HL-60/S4 (cell line): ENCODE measurements at regions not wholly inside any gene's neighbourhood (a gene's known extent, or its start where the extent isn't known, plus 50 kb on each side); places are given as distances from the start of the nearest gene placed in this dataset.

Experiments used
- in situ Hi-C: fragments of 300-500 bp; cut with MboI; formaldehyde crosslinking; loops from 2 replicates; pipeline ENCODE4 v1.14.3; 2022; ENCODE audit warnings: low sequenced_read_pairs

DNA sequence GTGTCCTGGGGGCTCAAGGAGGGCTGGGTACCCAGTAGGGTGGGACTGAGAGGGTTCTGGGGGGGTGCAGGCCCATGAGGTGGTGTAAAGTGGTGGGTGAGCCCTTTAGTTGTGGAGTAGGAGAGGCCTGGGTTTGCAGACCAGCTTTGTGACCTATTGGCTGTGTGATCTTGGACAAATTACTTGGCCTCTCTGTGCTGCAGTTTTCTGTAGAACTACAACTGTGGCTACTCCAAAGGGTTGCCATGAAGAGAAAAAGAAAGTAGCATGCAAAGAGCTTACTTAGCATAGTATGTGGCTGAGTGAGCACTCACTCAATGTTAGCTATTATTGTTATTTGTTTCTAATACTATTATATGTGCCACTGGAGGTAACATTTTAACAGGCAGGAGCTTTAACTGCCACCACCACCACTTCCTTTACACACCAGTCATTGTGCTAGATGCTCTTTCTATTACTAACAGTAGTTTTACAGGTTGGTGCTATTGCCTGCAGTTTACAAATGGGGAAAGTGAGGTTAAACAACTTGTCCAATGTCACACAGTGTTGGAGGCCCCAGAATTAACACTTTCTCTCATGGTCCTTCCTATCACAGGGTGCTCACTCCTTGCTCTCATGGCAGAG, 286.8 kb downstream of the DHX35 start:
- in situ Hi-C loops, result no loop called here

DNA sequence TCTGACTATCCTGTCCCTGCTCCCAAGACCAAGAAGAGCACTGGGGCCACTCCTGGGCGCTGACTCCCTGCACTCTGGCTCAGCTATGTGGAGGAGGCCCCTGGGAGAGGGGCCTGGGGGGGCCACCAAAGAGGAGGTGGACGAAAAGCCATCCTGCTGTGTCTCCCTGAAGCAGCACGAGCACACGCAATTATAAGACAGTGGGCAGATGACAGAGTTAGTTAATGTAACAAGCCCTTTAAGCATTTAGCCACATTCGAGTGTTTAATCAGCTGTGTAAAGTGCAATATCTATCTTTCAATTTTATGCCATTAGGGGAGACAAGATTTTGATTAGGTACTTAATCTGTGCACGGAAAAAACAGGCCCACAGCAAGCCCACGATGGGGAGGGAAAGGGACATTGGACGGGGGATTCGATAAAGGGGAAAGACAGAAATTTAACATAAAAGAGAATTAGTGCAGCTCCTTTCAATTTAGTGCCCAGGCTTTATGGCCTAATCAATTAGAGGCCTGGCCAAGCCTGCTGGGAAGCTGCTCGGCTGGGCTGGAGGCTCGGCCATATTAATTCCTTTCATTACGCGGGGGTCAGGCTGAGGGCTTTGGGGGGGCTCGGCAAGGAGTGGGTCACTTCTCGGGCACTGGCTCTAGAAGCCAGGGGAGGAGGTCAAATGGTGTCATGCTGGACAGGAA, 286.2 kb downstream of the DHX35 start:
- in situ Hi-C loops, result no loop called here

DNA sequence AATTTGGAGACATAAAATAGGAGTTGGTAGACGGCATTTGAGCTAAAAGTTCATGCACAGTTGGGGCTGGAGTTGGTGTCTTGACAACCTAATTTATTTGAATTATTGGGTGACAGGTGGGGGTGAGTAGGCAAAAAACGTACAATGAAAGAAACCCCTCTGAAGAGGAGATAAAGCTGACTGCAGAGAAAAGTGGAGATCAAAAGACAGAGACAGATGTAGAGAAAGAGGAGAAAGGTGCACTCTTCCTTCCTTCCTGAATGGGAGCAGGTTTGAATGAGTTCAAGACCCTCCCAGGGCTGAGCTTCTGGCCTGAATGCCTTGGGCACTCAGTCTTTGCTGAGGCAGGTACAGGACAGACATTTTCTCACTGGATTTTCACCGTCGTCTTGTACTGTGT, 284.3 kb downstream of the DHX35 start:
- in situ Hi-C loops, result no loop called here

DNA sequence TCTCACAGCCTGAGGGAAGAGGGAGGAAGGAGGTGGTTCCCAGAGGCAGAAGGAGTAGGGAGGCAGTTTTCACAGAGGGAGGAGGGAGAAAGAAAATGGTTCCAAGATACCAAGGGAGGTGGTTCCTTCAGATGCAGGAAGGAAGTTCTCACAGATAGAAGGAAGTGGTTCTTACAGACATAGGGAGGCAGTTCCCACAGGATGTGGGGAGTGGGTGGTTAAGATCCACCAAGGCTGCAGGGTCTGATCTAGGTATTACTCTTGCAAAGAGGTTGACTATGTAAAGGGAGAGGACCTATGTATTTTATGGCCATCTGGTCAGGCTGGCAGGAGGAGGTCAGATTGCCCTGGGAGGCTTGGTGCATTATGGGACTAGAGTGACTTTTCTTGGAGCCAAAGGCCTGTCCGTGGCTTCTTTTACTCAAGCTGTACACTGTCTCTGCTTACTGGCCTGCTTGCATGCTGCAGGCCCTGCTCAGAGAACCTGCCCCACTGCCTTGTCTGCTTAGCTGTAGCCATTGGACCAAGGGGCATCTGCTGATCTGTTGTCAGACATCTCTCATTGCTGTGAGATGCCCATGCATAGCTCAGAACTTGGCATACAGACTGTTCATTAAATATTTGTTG, 283.7 kb downstream of the DHX35 start:
- in situ Hi-C loops, result no loop called here

DNA sequence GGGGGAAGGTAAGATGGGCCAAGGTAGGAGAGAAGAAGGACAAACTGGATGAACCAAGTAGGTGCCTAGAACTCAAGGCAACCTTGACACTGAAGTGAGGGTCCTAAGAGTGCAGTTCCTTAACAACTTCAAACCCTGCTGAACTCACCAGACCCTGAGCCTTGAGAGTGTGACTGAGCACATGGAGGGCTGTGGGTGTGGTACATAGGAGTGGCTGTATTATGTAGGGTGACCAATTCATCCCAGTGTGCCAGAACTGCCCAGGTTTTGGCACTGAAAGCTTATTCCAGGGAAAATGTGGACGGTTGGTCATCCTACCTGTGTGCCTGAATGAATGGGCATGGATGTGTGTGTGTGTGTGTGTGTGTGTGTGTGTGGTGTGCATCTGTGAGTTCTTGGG, 281.8 kb downstream of the DHX35 start:
- in situ Hi-C loops, result no loop called here

DNA sequence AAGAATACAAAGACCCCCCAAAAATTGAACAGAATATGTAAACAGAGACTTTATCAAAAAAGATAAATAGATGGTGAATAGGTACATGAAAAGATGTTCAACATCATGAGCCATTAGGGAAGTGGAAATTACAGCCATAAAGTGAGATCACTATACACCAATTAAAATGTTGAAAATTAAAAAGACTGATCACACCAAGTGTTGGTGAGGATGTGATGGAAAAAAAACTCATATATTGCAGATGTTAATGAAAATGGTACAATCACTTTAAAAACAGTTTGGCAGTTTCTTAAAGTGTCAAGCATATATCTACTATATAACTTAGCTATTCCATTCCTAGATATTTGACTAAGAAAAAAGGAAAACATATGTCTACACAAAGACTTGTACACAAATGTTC, 280.5 kb downstream of the DHX35 start:
- in situ Hi-C loops, result no loop called here

DNA sequence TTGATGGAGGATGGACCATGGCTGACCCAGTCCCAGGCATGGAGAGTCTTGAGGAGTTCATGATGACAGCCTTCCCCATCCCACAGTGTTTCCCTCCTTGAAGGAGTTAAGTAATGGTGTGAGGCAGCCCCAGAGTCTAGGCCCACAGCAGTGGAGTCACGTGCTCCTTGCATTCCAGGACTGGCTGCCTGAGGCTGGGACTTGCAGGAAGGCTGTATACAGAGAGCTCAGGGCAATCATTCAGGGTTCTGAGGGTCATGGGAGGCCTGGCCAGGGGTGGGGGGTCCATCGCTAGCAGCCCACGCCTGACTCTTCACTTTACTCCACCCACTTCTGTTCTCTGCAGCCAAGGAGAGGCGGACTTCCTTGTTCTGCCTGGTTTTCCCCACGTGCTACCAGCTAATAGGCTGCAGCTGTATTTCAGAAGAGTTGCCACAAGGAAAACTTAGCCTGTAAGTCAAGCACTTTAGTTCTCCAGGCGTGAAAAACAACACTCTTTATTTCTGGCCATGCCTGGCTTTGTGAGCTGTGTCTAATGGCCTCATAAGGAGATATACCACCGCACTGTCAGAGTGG, 272.5 kb downstream of the DHX35 start:
- in situ Hi-C loops, result no loop called here

DNA sequence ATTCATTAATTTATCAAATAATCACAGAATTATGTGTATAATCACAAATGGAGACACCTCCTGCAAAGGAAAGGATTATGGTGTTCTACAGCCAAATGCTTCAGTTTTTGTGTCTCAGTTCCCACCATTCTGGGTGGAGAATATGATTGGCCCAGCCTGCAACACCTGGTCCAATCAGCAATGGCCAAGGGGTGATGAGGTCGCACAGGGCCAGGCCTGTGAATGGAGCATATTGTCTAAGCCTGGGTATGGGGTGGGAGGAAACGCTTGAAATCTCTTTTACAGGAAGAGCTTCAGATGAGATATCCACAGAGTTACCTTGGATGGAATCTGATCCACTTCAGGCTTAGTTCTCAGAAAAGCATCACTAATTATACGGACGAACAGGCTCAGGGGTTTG, 271.6 kb downstream of the DHX35 start:
- in situ Hi-C loops, result no loop called here

DNA sequence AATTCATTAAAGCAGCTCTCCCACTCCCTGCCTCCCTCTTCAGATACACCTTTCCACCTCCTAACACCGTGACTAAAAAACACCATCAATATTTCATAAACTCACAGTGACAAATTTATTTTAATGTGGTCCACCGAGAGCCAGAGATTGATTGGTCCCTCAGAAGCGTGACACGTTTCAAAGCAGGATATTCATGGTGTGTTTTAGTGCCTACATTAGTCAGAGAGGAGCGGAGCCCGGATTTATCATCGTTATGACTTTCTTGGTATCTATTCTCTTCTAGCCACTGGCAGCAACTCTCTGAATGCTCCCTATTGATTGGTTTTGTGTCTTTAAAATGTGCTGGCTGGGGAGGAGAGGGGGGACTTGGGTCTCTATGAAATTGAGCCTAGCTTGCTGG, 265.3 kb downstream of the DHX35 start:
- in situ Hi-C loops, result no loop called here

DNA sequence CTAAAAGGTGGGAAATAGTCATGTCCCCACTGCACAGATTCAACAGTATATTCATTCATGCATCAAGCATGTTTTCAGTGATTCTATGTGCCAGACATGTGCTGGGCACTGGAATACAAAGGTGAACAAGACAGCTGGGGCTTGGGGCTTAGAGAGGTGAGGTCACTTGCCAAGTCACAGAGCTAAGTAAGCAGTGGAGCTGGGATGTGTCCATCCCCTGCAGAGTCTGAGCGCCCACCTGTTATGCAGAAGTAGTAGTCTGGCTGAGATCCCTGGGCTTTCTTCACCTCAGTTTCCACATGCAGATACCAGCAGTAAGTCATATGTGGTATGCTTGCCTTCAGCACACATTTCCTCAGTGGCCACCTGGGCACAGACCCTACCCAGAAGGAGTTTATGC, 263.8 kb downstream of the DHX35 start:
- in situ Hi-C loops, result no loop called here

DNA sequence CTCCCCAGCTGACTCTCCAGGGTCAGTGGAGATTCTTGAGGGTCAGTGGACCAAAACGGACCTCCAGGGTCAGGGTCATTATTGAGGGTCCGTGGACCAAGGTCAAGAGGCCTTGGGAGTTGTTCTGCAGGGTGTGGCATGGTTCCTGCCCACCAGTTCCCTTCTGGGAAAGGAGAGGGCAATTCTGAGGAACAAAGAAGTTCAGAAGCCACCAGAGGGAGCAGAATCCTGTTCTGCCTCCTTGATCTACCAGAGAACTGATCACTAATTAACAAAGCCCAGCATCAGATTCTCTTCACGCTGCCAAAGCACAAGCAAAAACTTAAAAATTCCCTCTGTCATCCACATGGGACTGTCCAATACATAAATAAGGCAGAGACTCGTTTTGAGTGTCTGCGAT, 263.4 kb downstream of the DHX35 start:
- in situ Hi-C loops, result no loop called here

DNA sequence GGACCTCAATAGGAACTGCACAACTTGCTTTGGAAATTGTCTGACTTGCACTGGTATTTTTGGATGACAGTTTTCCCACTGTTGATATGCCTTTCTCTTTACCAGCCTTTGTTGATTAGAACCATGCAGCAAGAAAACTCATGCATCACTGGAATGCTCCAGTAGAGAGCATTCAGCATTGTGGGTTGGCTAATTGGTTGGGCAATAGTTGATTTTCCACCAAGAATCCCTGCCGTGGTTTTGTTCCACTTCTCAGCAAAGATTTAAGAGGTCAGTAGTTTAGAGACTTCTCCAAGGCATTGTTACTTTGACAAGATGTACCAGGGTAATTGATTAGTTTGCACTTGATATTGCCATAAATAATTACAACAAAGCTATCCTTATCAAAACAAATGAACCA, 260.0 kb downstream of the DHX35 start:
- in situ Hi-C loops, result loop anchor here (25.0 kb wide), 1 partner anchor 110 kb away; no protein-coding TSS in a partner anchor

DNA sequence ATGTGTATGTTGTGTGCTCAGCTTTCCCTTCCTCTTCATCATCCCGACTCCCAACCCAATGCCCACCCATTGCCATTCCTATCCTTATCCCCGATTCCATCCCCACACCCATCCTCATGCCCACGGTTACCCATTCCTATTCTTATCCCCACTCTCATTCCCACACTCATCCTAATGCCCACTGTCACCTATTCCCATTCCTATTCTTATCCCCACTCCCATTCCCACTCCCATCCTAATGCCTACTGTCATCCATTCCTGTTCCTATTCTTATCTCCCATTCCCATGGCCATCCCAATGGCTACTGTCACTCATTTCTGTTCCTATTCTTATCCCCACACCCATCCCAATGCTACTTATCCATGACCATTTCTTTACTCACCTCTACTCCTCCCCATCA, 254.1 kb downstream of the DHX35 start:
- in situ Hi-C loops, result loop anchor here (25.0 kb wide), 1 partner anchor 104 kb away; no protein-coding TSS in a partner anchor

DNA sequence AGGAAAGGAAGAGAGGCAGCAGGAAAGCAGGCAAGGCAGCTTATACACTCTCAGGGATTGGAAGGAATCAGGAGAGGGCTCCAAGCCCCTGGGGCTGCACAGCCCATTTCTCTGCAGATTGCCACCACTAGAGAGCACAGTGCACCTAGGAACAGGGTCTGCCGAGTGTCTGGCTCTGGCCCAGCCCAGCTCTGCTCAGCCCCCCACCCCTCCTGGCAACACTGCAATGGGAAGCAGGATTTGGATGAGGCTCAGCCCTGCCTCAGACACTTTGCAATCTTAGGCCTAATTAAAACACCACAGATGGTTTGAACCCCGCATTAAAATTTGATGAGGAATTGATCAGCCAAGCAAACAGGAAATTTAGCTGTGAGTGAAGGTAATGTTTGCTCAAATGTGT, 252.7 kb downstream of the DHX35 start:
- in situ Hi-C loops, result loop anchor here (25.0 kb wide), 1 partner anchor 103 kb away; no protein-coding TSS in a partner anchor

DNA sequence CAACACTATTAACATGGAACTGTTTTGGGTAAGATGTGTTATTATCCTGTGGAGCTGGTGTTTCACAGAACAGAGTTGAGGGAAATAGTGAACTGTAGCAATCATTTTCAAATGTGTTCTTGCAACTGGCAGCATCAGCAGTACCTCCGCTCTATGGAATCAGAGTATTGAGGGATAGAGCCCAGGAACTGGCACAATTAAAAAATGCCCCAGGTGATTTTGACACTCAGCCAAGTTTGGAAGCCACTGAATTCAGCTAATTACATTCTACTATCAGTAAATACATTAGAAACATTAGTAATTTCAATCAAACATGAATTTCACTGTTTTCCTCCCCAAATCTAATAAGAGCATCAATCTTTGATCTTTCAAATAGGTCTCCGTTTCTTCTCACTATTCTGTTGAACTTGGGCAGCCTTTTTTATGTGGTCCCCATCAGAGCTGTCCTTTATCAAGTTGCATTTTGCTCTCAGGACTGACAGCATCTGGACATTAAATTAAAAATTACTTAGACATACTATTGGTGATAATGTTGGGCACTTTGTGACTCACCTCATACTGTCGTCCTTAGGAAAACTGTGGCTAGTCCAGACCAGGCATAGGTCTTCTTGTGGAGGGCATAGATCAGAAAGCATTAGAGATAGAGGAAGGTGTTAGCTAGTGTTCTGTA, 251.5 kb downstream of the DHX35 start:
- in situ Hi-C loops, result loop anchor here (25.0 kb wide), 1 partner anchor 101 kb away; no protein-coding TSS in a partner anchor

DNA sequence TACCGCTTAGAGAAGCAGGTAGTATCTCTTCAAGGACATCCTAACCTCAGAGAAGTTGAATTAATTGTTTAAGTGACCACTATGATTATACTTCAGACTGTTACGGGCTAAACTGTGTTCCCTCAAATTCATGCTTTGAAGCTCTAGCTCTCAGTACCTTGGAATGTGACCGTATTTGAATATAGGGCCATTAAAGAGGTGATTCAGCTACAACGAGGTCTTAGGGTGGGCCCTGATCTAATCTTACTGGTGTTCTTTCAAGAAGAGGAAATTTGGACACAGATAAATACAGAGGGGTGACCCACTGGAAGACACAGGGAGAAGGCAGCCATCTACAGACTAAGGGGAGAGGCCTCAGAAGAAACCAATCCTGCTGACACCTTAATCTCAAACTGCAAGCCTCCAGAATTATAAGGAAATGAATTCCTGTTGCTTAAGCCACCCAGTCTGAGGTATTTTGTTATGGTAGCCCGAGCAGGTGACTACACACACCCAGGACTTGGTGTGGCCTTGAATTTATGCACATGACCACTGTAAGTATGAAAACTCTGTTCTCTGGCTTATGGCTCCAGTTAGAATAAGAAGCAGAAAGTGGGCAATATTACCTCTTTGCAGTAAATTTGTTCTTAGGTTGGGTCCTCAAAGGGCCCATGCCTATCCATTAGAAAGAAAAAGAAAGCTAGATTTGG, 249.1 kb downstream of the DHX35 start:
- in situ Hi-C loops, result loop anchor here (25.0 kb wide), 1 partner anchor 99 kb away; no protein-coding TSS in a partner anchor

DNA sequence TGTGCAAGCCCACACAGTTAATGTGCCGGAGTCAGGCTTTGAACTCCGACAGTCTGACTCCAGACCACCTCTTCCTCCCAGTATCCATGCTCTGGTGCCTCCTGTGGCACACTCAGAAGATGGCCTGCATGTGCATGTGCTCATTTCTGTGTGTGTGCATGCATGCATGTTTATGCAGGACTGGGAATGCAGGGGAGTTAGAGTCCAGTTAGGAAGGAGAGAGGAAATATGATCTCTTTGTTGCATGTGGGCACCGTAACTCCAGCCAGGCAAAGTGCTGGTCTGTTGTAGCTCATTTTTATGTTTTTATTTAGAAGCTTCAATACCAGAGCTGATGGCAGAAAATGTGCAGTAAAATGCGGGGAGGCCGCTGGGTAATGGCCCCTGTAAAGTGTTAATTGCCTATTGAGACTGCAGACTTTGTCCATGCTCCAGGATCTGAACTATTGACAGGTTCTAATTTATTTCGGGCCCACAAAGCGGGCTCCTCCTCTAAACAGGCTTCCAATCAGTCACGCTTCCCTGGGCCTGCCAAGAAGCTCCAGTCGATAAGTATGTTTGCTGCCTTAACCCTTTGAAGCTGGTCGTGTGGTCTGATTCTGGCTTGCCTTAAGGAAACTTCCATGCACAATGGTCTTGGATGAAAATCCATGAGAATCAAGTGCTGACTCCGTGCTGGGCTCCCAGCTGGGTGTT, 248.3 kb downstream of the DHX35 start:
- in situ Hi-C loops, result loop anchor here (25.0 kb wide), 1 partner anchor 98 kb away; no protein-coding TSS in a partner anchor

DNA sequence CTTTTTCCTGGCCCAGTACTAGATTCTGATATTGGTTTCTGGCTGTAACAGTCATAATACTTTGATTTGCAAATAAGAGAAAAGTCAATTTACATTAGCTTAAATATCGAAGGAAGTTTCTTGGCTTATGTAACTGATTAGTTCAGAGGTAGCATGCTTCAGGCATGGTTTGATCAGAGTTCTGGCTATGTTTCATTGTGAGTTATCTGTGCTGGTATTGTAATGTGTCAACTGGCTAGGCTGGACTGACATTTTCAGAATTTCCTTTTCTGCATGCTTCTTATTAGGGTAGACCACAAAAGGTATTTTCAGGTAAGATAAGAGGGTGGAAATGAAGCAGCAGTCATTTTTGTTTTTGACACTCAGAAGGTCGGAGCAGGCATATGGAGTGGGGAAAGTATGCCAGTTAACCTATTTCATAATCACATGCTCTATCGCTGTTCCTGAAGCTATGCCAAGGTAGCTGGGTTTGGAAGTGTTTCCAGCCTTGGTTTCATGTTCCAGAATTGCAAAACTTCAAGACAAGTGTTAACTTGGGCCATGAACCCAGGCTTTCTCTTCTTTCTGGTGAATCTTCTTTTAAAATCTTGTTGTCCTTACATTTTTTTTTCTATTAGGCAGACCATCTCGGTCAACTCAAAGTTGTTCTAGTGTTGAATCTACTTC, 244.9 kb downstream of the DHX35 start:
- in situ Hi-C loops, result loop anchor here (25.0 kb wide), 1 partner anchor 95 kb away; no protein-coding TSS in a partner anchor

DNA sequence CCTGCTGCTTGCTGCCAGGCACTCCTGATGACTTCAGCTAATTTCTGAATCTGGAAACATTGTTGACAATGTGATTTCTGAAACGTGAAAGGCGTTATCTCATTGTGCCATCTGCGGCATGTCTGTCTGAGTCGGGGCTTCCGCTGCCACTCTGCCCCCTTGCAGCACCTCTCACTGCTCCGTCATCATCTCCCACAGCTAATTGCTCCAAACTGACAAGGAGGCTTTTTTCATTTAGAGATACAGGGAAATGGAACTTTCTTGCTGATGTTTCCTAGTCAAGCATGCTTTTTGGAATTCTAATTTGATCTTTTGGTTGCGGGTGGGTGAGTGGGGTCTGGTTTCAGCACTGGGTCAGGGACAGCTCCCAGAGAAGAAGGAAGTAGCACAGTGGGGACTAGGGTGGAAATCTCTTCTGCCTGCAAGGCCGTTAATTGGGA, 233.5 kb downstream of the DHX35 start:
- in situ Hi-C loops, result no loop called here
